ENCODE measurements at regions not wholly inside any gene's neighbourhood (a gene's known extent, or its start where the extent isn't known, plus 50 kb on each side); places are given as distances from the start of the nearest gene placed in this dataset.

GRCh38 chr10:130453036-130453720, 317.0 kb downstream of the GLRX3 start:
- H3K4me1 Mint-ChIP-seq (ENCODE audit: low read depth) = no peaks in the 10 kb centered on the region
- DNase-seq (ENCODE audit: low spot score) = no peak
- no peak overlapping the region for H3K27ac Mint-ChIP-seq
- H3K27me3 Mint-ChIP-seq (ENCODE audit: low read depth) = no peaks in the 10 kb centered on the region
- no peaks in the 10 kb centered on the region for H3K9me3 Mint-ChIP-seq
- intact Hi-C loops (cut with micrococcal nuclease) = no loop called here
- no peak overlapping the region for H3K4me3 Mint-ChIP-seq (ENCODE audit: low read depth)
- no peaks in the 10 kb centered on the region for H3K36me3 Mint-ChIP-seq (ENCODE audit: low read depth)

- intact Hi-C loops (cut with micrococcal nuclease) = no loop called here
These were observed 317.7 kb downstream of the GLRX3 start for GRCh38 chr10:130453721-130454542.

GRCh38 chr10:130454543-130455000, 318.4 kb downstream of the GLRX3 start:
- Mint-ChIP-seq H3K27me3 (ENCODE audit: low read depth) (no peaks in the 10 kb centered on the region), H3K4me1 (ENCODE audit: low read depth) (no peaks in the 10 kb centered on the region), H3K4me3 (ENCODE audit: low read depth) (no peak overlapping the region), H3K36me3 (ENCODE audit: low read depth) (no peaks in the 10 kb centered on the region), H3K27ac (no peak overlapping the region), H3K9me3 (no peaks in the 10 kb centered on the region)
- intact Hi-C loops (cut with micrococcal nuclease) = no loop called here
- no peak for DNase-seq (ENCODE audit: low spot score)

More at GRCh38 chr10:130453721-130454542, 317.7 kb downstream of the GLRX3 start:
- H3K27ac Mint-ChIP-seq = no peak overlapping the region
- H3K36me3 Mint-ChIP-seq (ENCODE audit: low read depth) = no peaks in the 10 kb centered on the region
- H3K9me3 Mint-ChIP-seq = no peaks in the 10 kb centered on the region
- no peaks in the 10 kb centered on the region for H3K4me1 Mint-ChIP-seq (ENCODE audit: low read depth)
- H3K27me3 Mint-ChIP-seq (ENCODE audit: low read depth) = no peaks in the 10 kb centered on the region
- H3K4me3 Mint-ChIP-seq (ENCODE audit: low read depth) = no peak overlapping the region
- no peak for DNase-seq (ENCODE audit: low spot score)

- Mint-ChIP-seq H3K27me3 (ENCODE audit: low read depth) (no peaks in the 10 kb centered on the region), H3K9me3 (no peaks in the 10 kb centered on the region), H3K4me3 (ENCODE audit: low read depth) (no peak overlapping the region), H3K4me1 (ENCODE audit: low read depth) (no peaks in the 10 kb centered on the region), H3K36me3 (ENCODE audit: low read depth) (no peaks in the 10 kb centered on the region), H3K27ac (no peak overlapping the region)
- intact Hi-C loops (cut with micrococcal nuclease) = no loop called here
- DNase-seq (ENCODE audit: low spot score) = no peak
These were observed 319.0 kb downstream of the GLRX3 start for GRCh38 chr10:130455111-130455695.

GRCh38 chr10:130455791-130456190, 319.6 kb downstream of the GLRX3 start:
- DNase-seq (ENCODE audit: low spot score) = no peak
- H3K4me1 Mint-ChIP-seq (ENCODE audit: low read depth) = no peaks in the 10 kb centered on the region
- H3K27me3 Mint-ChIP-seq (ENCODE audit: low read depth) = no peaks in the 10 kb centered on the region
- no peaks in the 10 kb centered on the region for H3K36me3 Mint-ChIP-seq (ENCODE audit: low read depth)
- intact Hi-C loops (cut with micrococcal nuclease) = no loop called here
- H3K9me3 Mint-ChIP-seq = no peaks in the 10 kb centered on the region
- no peak overlapping the region for H3K27ac Mint-ChIP-seq
- no peak overlapping the region for H3K4me3 Mint-ChIP-seq (ENCODE audit: low read depth)

- H3K27ac Mint-ChIP-seq = no peak overlapping the region
- no peaks in the 10 kb centered on the region for H3K9me3 Mint-ChIP-seq
- H3K4me3 Mint-ChIP-seq (ENCODE audit: low read depth) = no peak overlapping the region
- H3K4me1 Mint-ChIP-seq (ENCODE audit: low read depth) = no peaks in the 10 kb centered on the region
- DNase-seq (ENCODE audit: low spot score) = no peak
- no peaks in the 10 kb centered on the region for H3K27me3 Mint-ChIP-seq (ENCODE audit: low read depth)
- H3K36me3 Mint-ChIP-seq (ENCODE audit: low read depth) = no peaks in the 10 kb centered on the region
- intact Hi-C loops (cut with micrococcal nuclease) = no loop called here
These were observed 320.4 kb downstream of the GLRX3 start for GRCh38 chr10:130456616-130457015.

GRCh38 chr10:130458509-130458908, 322.3 kb downstream of the GLRX3 start:
- intact Hi-C loops (cut with micrococcal nuclease) = no loop called here
- DNase-seq (ENCODE audit: low spot score) = no peak
- Mint-ChIP-seq H3K27ac (no peak overlapping the region), H3K27me3 (ENCODE audit: low read depth) (no peaks in the 10 kb centered on the region), H3K36me3 (ENCODE audit: low read depth) (no peaks in the 10 kb centered on the region), H3K4me3 (ENCODE audit: low read depth) (no peak overlapping the region), H3K4me1 (ENCODE audit: low read depth) (no peaks in the 10 kb centered on the region), H3K9me3 (no peaks in the 10 kb centered on the region)

- Mint-ChIP-seq H3K27me3 (ENCODE audit: low read depth) (no peaks in the 10 kb centered on the region), H3K4me3 (ENCODE audit: low read depth) (no peak overlapping the region), H3K9me3 (no peaks in the 10 kb centered on the region), H3K27ac (no peak overlapping the region), H3K4me1 (ENCODE audit: low read depth) (no peaks in the 10 kb centered on the region), H3K36me3 (ENCODE audit: low read depth) (no peaks in the 10 kb centered on the region)
- intact Hi-C loops (cut with micrococcal nuclease) = no loop called here
- no peak for DNase-seq (ENCODE audit: low spot score)
These were observed 322.8 kb downstream of the GLRX3 start for GRCh38 chr10:130459011-130459410.

- Mint-ChIP-seq H3K4me1 (ENCODE audit: low read depth) (no peaks in the 10 kb centered on the region), H3K36me3 (ENCODE audit: low read depth) (no peaks in the 10 kb centered on the region), H3K4me3 (ENCODE audit: low read depth) (no peak overlapping the region), H3K27me3 (ENCODE audit: low read depth) (no peaks in the 10 kb centered on the region), H3K27ac (no peak overlapping the region), H3K9me3 (no peaks in the 10 kb centered on the region)
- intact Hi-C loops (cut with micrococcal nuclease) = no loop called here
- DNase-seq (ENCODE audit: low spot score) = no peak
These were observed 323.8 kb downstream of the GLRX3 start for GRCh38 chr10:130459851-130460490.

- Mint-ChIP-seq H3K27me3 (ENCODE audit: low read depth) (no peaks in the 10 kb centered on the region), H3K27ac (no peak overlapping the region), H3K4me1 (ENCODE audit: low read depth) (no peaks in the 10 kb centered on the region), H3K4me3 (ENCODE audit: low read depth) (no peak overlapping the region), H3K36me3 (ENCODE audit: low read depth) (no peaks in the 10 kb centered on the region), H3K9me3 (no peaks in the 10 kb centered on the region)
- DNase-seq (ENCODE audit: low spot score) = no peak
- intact Hi-C loops (cut with micrococcal nuclease) = no loop called here
These were observed 325.4 kb downstream of the GLRX3 start for GRCh38 chr10:130461631-130462030.

GRCh38 chr10:130463104-130463875, 327.1 kb downstream of the GLRX3 start:
- DNase-seq (ENCODE audit: low spot score) = no peak
- intact Hi-C loops (cut with micrococcal nuclease) = no loop called here
- Mint-ChIP-seq H3K9me3 (no peaks in the 10 kb centered on the region), H3K4me3 (ENCODE audit: low read depth) (no peak overlapping the region), H3K4me1 (ENCODE audit: low read depth) (no peaks in the 10 kb centered on the region), H3K27ac (no peak overlapping the region), H3K27me3 (ENCODE audit: low read depth) (no peaks in the 10 kb centered on the region), H3K36me3 (ENCODE audit: low read depth) (no peaks in the 10 kb centered on the region)

GRCh38 chr10:130463876-130464364, 327.7 kb downstream of the GLRX3 start:
- Mint-ChIP-seq H3K4me1 (ENCODE audit: low read depth) (no peaks in the 10 kb centered on the region), H3K36me3 (ENCODE audit: low read depth) (no peaks in the 10 kb centered on the region), H3K4me3 (ENCODE audit: low read depth) (no peak overlapping the region), H3K9me3 (no peaks in the 10 kb centered on the region), H3K27ac (no peak overlapping the region), H3K27me3 (ENCODE audit: low read depth) (no peaks in the 10 kb centered on the region)
- DNase-seq (ENCODE audit: low spot score) = no peak
- intact Hi-C loops (cut with micrococcal nuclease) = no loop called here
